NCI-H146 treated with DMSO at 0.1 percent for 48 hours (cell line): ENCODE measurements at regions not wholly inside any gene's neighbourhood (a gene's known extent, or its start where the extent isn't known, plus 50 kb on each side); places are given as distances from the start of the nearest gene placed in this dataset.

ENCODE experiments used
- DNase-seq: peaks from one replicate; lab custom pipeline; 2025; ENCODE audit not compliant: unreplicated experiment; lab: John Stamatoyannopoulos, UW

- no peak for DNase-seq
These were observed 67.1 kb upstream of the TRIM2 start for GRCh38 chr4:153137159-153137558.

GRCh38 chr4:153137677-153138630 lies 66.3 kb upstream of the TRIM2 start:
- no peak for DNase-seq

- DNase-seq, result no peak
These were observed 65.5 kb upstream of the TRIM2 start for GRCh38 chr4:153138736-153139135.

GRCh38 chr4:153140294-153140693 lies 63.9 kb upstream of the TRIM2 start:
- DNase-seq, result no peak

GRCh38 chr4:153141238-153141637 lies 63.0 kb upstream of the TRIM2 start:
- DNase-seq, result no peak

GRCh38 chr4:153142700-153143438 lies 61.4 kb upstream of the TRIM2 start:
- peak; percentile 36 for DNase-seq

GRCh38 chr4:153143527-153144348 lies 60.5 kb upstream of the TRIM2 start:
- DNase-seq, result no peak

- DNase-seq, result no peak
These were observed 58.2 kb upstream of the TRIM2 start for GRCh38 chr4:153146031-153146430.

- no peak for DNase-seq
These were observed 57.3 kb upstream of the TRIM2 start for GRCh38 chr4:153146961-153147360.

GRCh38 chr4:153148791-153149190 lies 55.5 kb upstream of the TRIM2 start:
- DNase-seq, result no peak

GRCh38 chr4:153151535-153152455 lies 52.4 kb upstream of the TRIM2 start:
- DNase-seq, result peak; percentile 42

- DNase-seq, result peak; percentile 28
These were observed 51.5 kb upstream of the TRIM2 start for GRCh38 chr4:153152501-153153338.

- peak; percentile 49 for DNase-seq
These were observed 50.8 kb upstream of the TRIM2 start for GRCh38 chr4:153153339-153153871.

GRCh38 chr4:153154007-153154975 lies 50.0 kb upstream of the TRIM2 start:
- no peak for DNase-seq
